Lower leg skin (tissue), 3 donors: ENCODE measurements at regions not wholly inside any gene's neighbourhood (a gene's known extent, or its start where the extent isn't known, plus 50 kb on each side); places are given as distances from the start of the nearest gene placed in this dataset.
"Not testable (repeated sequence)": the region's sequence is repeated elsewhere in the genome, so short reads cannot be mapped to it uniquely, and the experiment has no call there.

Experiments
- POLR2A ChIP-seq, 2 donors: fragments of 450-650 bp; IDR thresholded peaks; one replicate each; pipeline ENCODE4 v1.6.1; 2016 to 2017; ENCODE audit warnings: antibody characterized with exemption in 2 of 2, mild to moderate bottlenecking in 1 of 2, moderate library complexity in 1 of 2
- TF ChIP-seq, protein P1 (sequence below), 3 donors: fragments of 450-650 bp; IDR thresholded peaks; one replicate each; pipeline ENCODE4 v1.5.1; 2016; ENCODE audit warnings: antibody characterized with exemption in 3 of 3, mild to moderate bottlenecking in 3 of 3, moderate library complexity in 2 of 3

DNA sequence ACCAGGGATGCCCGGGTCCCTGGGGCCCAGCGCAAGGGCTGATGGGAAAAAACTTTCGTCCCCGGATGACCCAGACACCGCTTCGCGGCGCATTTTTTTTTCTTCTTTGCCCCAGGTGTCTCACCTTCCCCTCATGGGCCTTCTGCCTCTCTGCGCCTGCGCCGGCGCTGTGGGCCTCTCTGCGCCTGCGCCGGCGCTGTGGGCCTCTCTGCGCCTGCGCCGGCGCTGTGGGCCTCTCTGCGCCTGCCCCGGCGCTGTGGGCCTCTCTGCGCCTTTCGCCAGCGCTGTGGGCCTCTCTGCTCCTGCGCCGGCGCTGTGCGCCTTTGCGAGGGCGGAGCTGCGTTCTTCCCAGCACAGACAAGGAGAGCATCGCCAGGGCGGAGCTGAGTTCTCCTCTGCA is 3821.2 kb upstream of the OR11H1 start:
- TF ChIP-seq, protein P1, sequence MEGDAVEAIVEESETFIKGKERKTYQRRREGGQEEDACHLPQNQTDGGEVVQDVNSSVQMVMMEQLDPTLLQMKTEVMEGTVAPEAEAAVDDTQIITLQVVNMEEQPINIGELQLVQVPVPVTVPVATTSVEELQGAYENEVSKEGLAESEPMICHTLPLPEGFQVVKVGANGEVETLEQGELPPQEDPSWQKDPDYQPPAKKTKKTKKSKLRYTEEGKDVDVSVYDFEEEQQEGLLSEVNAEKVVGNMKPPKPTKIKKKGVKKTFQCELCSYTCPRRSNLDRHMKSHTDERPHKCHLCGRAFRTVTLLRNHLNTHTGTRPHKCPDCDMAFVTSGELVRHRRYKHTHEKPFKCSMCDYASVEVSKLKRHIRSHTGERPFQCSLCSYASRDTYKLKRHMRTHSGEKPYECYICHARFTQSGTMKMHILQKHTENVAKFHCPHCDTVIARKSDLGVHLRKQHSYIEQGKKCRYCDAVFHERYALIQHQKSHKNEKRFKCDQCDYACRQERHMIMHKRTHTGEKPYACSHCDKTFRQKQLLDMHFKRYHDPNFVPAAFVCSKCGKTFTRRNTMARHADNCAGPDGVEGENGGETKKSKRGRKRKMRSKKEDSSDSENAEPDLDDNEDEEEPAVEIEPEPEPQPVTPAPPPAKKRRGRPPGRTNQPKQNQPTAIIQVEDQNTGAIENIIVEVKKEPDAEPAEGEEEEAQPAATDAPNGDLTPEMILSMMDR (IDR thresholded peaks at IDR 0.05), result not testable (repeated sequence)
- not testable (repeated sequence) for TF ChIP-seq POLR2A (IDR thresholded peaks at IDR 0.05)
